ENCODE measurements at regions not wholly inside any gene's neighbourhood (a gene's known extent, or its start where the extent isn't known, plus 50 kb on each side); places are given as distances from the start of the nearest gene placed in this dataset.

DNA sequence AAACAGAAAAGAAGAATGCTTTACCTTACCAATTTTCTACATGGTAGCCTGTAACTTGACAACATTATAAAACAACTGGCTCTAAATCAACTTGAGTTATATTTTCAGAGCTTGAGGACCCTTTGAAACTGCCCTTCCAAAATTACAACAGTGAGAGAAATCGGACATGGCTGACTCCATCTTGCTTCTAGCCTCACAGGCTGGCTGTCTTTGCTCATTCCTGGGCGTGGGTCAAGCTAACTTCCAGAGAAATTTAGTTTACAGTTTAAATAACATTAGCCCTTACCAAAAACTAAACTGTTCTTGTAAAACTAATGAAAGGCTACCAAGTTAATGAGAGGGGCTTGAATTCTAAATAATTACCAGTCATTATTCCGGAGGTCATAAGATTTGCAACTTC is 183.4 kb downstream of the AKR1D1 start:
- Histone ChIP-seq H3K4me3 (ENCODE audit: low read depth in 2 of 2, low read length in 1 of 2) (no peak overlapping the region), H3K36me3 (replicated peaks in 1 of 2; ENCODE audit: control insufficient read depth in 1 of 2, insufficient read depth in 2 of 2, low read length in 1 of 2) (no peaks in the 10 kb centered on the region), H3F3A (replicated peaks; ENCODE audit: insufficient read depth) (no peaks in the 10 kb centered on the region), H3K27me3 (ENCODE audit: insufficient read depth) (no peaks in the 10 kb centered on the region), H3K9ac (no peak overlapping the region), H3K4me1 (ENCODE audit: control insufficient read depth in 1 of 2, insufficient read depth in 2 of 2, low read depth in 1 of 2, low read length in 1 of 2) (peaks cover 0 to 6% of the 10 kb centered on the region in 2 experiments; a peak in 1 of 4 replicates), H2AFZ (ENCODE audit: low read depth) (no peak overlapping the region), H4K20me1 (ENCODE audit: insufficient read depth) (no peaks in the 10 kb centered on the region), H3K9me2 (no peaks in the 10 kb centered on the region), H3K79me2 (ENCODE audit: insufficient read depth) (no peaks in the 10 kb centered on the region), H3K4me2 (no peak overlapping the region), H3K27ac (ENCODE audit: low read depth in 2 of 2, low read length in 1 of 2) (no peak overlapping the region), H3K9me3 (no peaks in the 10 kb centered on the region; the same call in 1 of the 2 replicates)
- TF ChIP-seq GATA2 (CRISPR knock-in tag; IDR thresholded peaks at IDR 0.05): no peak
- TF ChIP-seq GABPA (IDR thresholded peaks at IDR 0.05; ENCODE audit: low read depth): no peak
- TF ChIP-seq IRF3 (IDR thresholded peaks at IDR 0.05; ENCODE audit: low read depth, low read length): no peak
- no peak for TF ChIP-seq TCF12 (IDR thresholded peaks at IDR 0.05)
- TF ChIP-seq SMC3 (IDR thresholded peaks at IDR 0.05; ENCODE audit: low read depth, low read length): no peak
- TF ChIP-seq MEF2A (IDR thresholded peaks at IDR 0.05; ENCODE audit: borderline replicate concordance, low read depth): no peak
- TF ChIP-seq EZH2phosphoT487 (IDR thresholded peaks at IDR 0.05; ENCODE audit: borderline replicate concordance, low read depth): no peak
- TF ChIP-seq RAD21 (IDR thresholded peaks at IDR 0.05; ENCODE audit: low read length): no peak
- TF ChIP-seq, protein P1, sequence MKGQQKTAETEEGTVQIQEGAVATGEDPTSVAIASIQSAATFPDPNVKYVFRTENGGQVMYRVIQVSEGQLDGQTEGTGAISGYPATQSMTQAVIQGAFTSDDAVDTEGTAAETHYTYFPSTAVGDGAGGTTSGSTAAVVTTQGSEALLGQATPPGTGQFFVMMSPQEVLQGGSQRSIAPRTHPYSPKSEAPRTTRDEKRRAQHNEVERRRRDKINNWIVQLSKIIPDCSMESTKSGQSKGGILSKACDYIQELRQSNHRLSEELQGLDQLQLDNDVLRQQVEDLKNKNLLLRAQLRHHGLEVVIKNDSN (IDR thresholded peaks at IDR 0.05; ENCODE audit: borderline replicate concordance, low read depth): no peak
- no peak for TF ChIP-seq SIN3A (IDR thresholded peaks at IDR 0.05; ENCODE audit: borderline replicate concordance, low read depth, low read length)
- TF ChIP-seq RXRA (IDR thresholded peaks at IDR 0.05; ENCODE audit: borderline replicate concordance, low read depth): no peak
- TF ChIP-seq, protein P2, sequence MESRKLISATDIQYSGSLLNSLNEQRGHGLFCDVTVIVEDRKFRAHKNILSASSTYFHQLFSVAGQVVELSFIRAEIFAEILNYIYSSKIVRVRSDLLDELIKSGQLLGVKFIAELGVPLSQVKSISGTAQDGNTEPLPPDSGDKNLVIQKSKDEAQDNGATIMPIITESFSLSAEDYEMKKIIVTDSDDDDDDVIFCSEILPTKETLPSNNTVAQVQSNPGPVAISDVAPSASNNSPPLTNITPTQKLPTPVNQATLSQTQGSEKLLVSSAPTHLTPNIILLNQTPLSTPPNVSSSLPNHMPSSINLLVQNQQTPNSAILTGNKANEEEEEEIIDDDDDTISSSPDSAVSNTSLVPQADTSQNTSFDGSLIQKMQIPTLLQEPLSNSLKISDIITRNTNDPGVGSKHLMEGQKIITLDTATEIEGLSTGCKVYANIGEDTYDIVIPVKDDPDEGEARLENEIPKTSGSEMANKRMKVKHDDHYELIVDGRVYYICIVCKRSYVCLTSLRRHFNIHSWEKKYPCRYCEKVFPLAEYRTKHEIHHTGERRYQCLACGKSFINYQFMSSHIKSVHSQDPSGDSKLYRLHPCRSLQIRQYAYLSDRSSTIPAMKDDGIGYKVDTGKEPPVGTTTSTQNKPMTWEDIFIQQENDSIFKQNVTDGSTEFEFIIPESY (IDR thresholded peaks at IDR 0.05; ENCODE audit: borderline replicate concordance, low read depth): no peak
- no peak for TF ChIP-seq EP300 (IDR thresholded peaks at IDR 0.05; ENCODE audit: borderline replicate concordance in 1 of 2, low read depth in 1 of 2, low read length in 1 of 2)
- TF ChIP-seq NRF1 (IDR thresholded peaks at IDR 0.05; ENCODE audit: low read depth, low read length): no peak
- TF ChIP-seq JUND (IDR thresholded peaks at IDR 0.05): no peak
- TF ChIP-seq TEAD4 (IDR thresholded peaks at IDR 0.05; ENCODE audit: borderline replicate concordance, insufficient read depth): no peak
- CTCF ChIA-PET: no interaction called here
- WGBS (ENCODE audit: low lambda C conversion rate): 12% methylated on average over 3 of the region's 3 CpGs
- POLR2A ChIA-PET: no interaction called here
- DNase-seq: no peak

All from SK-N-SH (cell line).